Glutamatergic neuron (in vitro differentiated cells): ENCODE measurements at regions not wholly inside any gene's neighbourhood (a gene's known extent, or its start where the extent isn't known, plus 50 kb on each side); places are given as distances from the start of the nearest gene placed in this dataset.

Experiments used
- DNase-seq: peaks from one replicate; pipeline ENCODE4 v3.0.0; 2022
- H3K27ac Mint-ChIP-seq: one replicate; pipeline ENCODE4 v1.8.0; 2020; ENCODE audit warnings: mild to moderate bottlenecking, mixed read lengths, inconsistent platforms; ENCODE audit not compliant: unreplicated experiment
- H3K27me3 Mint-ChIP-seq: one replicate; pipeline ENCODE4 v1.8.0; 2020; ENCODE audit warnings: mild to moderate bottlenecking, moderate library complexity, mixed read lengths, inconsistent platforms; ENCODE audit not compliant: unreplicated experiment
- H3K36me3 Mint-ChIP-seq: one replicate; pipeline ENCODE4 v1.8.0; 2020; ENCODE audit warnings: mild to moderate bottlenecking, mixed read lengths, inconsistent platforms; ENCODE audit not compliant: unreplicated experiment
- H3K4me1 Mint-ChIP-seq: one replicate; pipeline ENCODE4 v1.8.0; 2020; ENCODE audit warnings: mild to moderate bottlenecking, low read depth, mixed read lengths, inconsistent platforms; ENCODE audit not compliant: unreplicated experiment
- H3K4me3 Mint-ChIP-seq: one replicate; pipeline ENCODE4 v1.8.0; 2020; ENCODE audit warnings: mild to moderate bottlenecking, mixed read lengths, inconsistent platforms; ENCODE audit not compliant: unreplicated experiment
- H3K9me3 Mint-ChIP-seq: one replicate; pipeline ENCODE4 v1.8.0; 2020; ENCODE audit warnings: mild to moderate bottlenecking, moderate library complexity, mixed read lengths, inconsistent platforms; ENCODE audit not compliant: unreplicated experiment
- TF ChIP-seq, protein P1 (sequence below): fragments of 200-600 bp; sonication (generic); IDR thresholded peaks from one replicate; pipeline ENCODE4 v1.5.0; 2021; ENCODE audit not compliant: partially characterized antibody, unreplicated experiment

DNA sequence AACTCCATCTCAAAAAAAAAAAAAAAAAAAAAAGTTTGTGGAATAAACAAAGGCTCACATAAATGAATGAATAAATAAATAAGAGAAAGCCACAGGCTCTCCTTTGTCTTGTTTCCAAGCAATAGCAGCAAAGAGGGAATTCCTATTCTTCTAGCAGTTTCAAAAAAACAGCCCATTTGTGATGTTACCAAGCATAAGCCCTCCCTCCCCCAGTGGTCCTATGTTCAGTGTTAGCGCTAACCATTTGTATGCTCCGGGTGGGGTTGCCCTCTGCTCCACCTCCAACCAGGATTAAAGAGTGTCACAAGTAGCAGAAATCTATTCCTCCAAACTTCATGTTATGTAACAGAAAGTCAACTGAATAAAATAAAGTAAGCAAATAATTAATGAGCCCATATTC lies 1215.0 kb upstream of the TENM4 start:
- H3K4me1 Mint-ChIP-seq, result no peaks in the 10 kb centered on the region
- no peaks in the 10 kb centered on the region for H3K27me3 Mint-ChIP-seq
- no peak for DNase-seq

DNA sequence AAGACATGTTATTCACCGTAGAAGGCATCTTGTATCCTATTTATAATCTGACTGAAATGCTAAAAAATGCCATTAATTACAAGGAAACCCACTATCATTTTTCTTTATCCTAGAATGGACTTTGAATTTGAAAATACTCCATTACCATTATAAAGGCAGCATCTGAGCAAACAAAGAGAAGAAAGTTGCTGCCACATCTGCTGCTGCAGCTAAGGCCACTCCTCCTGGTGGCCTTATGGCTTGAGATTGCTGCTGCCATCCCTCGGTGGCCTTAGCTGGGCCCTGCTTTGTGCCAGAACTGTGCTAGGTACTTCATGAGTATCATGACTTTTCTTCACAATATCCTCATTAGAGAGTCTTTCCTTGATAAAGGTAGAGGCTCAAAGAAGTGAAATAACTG lies 1210.1 kb upstream of the TENM4 start:
- Mint-ChIP-seq H3K27ac (no peak overlapping the region), H3K4me3 (no peak overlapping the region), H3K27me3 (no peaks in the 10 kb centered on the region), H3K36me3 (no peaks in the 10 kb centered on the region), H3K4me1 (no peaks in the 10 kb centered on the region), H3K9me3 (no peaks in the 10 kb centered on the region)
- TF ChIP-seq, protein P1, sequence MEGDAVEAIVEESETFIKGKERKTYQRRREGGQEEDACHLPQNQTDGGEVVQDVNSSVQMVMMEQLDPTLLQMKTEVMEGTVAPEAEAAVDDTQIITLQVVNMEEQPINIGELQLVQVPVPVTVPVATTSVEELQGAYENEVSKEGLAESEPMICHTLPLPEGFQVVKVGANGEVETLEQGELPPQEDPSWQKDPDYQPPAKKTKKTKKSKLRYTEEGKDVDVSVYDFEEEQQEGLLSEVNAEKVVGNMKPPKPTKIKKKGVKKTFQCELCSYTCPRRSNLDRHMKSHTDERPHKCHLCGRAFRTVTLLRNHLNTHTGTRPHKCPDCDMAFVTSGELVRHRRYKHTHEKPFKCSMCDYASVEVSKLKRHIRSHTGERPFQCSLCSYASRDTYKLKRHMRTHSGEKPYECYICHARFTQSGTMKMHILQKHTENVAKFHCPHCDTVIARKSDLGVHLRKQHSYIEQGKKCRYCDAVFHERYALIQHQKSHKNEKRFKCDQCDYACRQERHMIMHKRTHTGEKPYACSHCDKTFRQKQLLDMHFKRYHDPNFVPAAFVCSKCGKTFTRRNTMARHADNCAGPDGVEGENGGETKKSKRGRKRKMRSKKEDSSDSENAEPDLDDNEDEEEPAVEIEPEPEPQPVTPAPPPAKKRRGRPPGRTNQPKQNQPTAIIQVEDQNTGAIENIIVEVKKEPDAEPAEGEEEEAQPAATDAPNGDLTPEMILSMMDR, result no peak
- no peak for DNase-seq

More for the DNA sequence above, 1215.0 kb upstream of the TENM4 start:
- Mint-ChIP-seq H3K9me3 (no peaks in the 10 kb centered on the region), H3K36me3 (no peaks in the 10 kb centered on the region), H3K4me3 (no peak overlapping the region), H3K27ac (no peak overlapping the region)
- TF ChIP-seq, protein P1, result no peak

DNA sequence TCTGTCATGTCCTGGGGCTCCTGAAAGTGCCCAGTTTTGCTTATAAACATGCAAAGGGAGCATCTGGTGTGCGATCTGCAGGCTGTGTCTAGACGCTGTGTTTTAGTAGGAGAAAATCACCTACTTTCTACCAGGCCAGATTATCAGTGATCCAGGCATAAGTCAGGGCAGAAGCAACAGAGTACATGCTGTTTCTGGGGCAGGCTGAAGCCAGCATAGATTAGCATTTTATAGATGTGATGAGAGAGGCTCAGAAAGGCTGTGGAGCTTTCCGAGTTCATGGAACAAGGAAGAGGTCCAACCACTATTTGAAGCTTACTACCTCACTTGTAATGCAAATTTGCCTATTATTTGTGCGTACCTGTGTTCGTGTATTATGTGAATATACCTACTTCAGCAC lies 1208.4 kb upstream of the TENM4 start:
- no peak overlapping the region for H3K27ac Mint-ChIP-seq
- no peaks in the 10 kb centered on the region for H3K36me3 Mint-ChIP-seq
- H3K27me3 Mint-ChIP-seq, result no peaks in the 10 kb centered on the region
- TF ChIP-seq, protein P1, result no peak
- no peaks in the 10 kb centered on the region for H3K9me3 Mint-ChIP-seq
- no peak for DNase-seq
- no peak overlapping the region for H3K4me3 Mint-ChIP-seq
- peaks cover 4% of the 10 kb centered on the region for H3K4me1 Mint-ChIP-seq

DNA sequence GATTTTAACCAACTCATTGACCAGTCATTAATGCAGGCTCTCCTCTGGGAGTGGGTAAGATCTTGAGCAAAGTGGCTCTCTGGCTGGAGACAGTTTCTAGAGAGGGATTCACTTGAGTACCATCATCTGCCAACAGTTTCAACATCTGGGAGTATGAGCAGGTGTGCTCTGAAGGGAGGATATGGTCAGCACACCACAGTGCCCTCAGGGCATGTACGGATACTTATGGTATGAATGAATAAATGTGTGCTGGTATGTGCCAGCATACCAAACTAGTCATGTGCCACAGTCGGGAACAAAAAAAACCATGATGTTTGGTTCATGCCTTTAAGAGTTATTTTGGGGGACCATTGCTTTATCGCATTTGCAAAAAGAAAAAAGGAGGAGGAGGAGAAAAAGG lies 1197.5 kb upstream of the TENM4 start:
- no peak for DNase-seq
- TF ChIP-seq, protein P1, result no peak
- no peaks in the 10 kb centered on the region for H3K27me3 Mint-ChIP-seq
- no peak overlapping the region for H3K4me3 Mint-ChIP-seq
- no peaks in the 10 kb centered on the region for H3K4me1 Mint-ChIP-seq
- no peaks in the 10 kb centered on the region for H3K36me3 Mint-ChIP-seq
- H3K27ac Mint-ChIP-seq, result no peak overlapping the region
- no peaks in the 10 kb centered on the region for H3K9me3 Mint-ChIP-seq

DNA sequence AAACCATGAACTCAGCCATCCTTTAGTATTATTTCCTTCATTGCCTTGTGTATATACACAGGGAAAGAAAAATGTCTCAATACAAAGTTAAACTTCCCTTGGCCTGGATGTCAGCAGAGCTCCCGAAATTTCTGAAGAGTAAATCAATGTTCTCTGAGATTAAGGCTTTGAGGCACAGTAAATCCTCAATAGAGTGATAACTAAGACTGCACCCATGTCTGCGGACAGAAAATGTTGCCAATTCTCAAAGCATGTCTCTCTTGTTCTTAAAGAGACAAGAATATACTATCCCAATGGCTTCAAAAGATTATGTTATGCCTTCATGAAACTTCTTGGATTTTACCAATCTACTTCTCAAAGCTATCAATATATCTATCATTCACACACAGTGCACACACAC lies 1196.7 kb upstream of the TENM4 start:
- H3K27ac Mint-ChIP-seq, result no peak overlapping the region
- H3K4me3 Mint-ChIP-seq, result no peak overlapping the region
- H3K36me3 Mint-ChIP-seq, result no peaks in the 10 kb centered on the region
- TF ChIP-seq, protein P1, result no peak
- no peaks in the 10 kb centered on the region for H3K4me1 Mint-ChIP-seq
- H3K9me3 Mint-ChIP-seq, result no peaks in the 10 kb centered on the region
- DNase-seq, result no peak
- H3K27me3 Mint-ChIP-seq, result no peaks in the 10 kb centered on the region
